NCI-H146 treated with DMSO at 0.1 percent for 48 hours (cell line): ENCODE measurements at regions not wholly inside any gene's neighbourhood (a gene's known extent, or its start where the extent isn't known, plus 50 kb on each side); places are given as distances from the start of the nearest gene placed in this dataset.
A peak's percentile ranks its signal among the peaks of the same experiment; 100 is the strongest.
"Not testable (repeated sequence)": the region's sequence is repeated elsewhere in the genome, so short reads cannot be mapped to it uniquely, and the experiment has no call there.

Source experiments
- DNase-seq: peaks from one replicate; lab custom pipeline; 2025; ENCODE audit not compliant: unreplicated experiment; lab: John Stamatoyannopoulos, UW

GRCh38 chr1:229710746-229711145 lies 84.7 kb downstream of the URB2 start:
- no peak for DNase-seq

- DNase-seq: no peak
Measured at GRCh38 chr1:229714306-229714705, 88.3 kb downstream of the URB2 start.

- no peak for DNase-seq
Measured at GRCh38 chr1:229714964-229715603, 89.0 kb downstream of the URB2 start.

GRCh38 chr1:229716069-229716468 lies 90.0 kb downstream of the URB2 start:
- DNase-seq: no peak

GRCh38 chr1:229716704-229717103 lies 90.7 kb downstream of the URB2 start:
- no peak for DNase-seq

- DNase-seq: no peak
Measured at GRCh38 chr1:229717786-229718576, 91.9 kb downstream of the URB2 start.

- no peak for DNase-seq
Measured at GRCh38 chr1:229726061-229726460, 100.0 kb downstream of the URB2 start.

GRCh38 chr1:229729916-229730315 lies 103.9 kb downstream of the URB2 start:
- no peak for DNase-seq

GRCh38 chr1:229730573-229730972 lies 104.5 kb downstream of the URB2 start:
- DNase-seq: no peak

GRCh38 chr1:229732061-229732460 lies 106.0 kb downstream of the URB2 start:
- no peak for DNase-seq

GRCh38 chr1:229736376-229736775 lies 110.3 kb downstream of the URB2 start:
- DNase-seq: no peak

GRCh38 chr1:229742614-229743013 lies 116.6 kb downstream of the URB2 start:
- not testable (repeated sequence) for DNase-seq

- DNase-seq: no peak
Measured at GRCh38 chr1:229749992-229750391, 123.9 kb downstream of the URB2 start.

- DNase-seq: no peak
Measured at GRCh38 chr1:229751610-229752009, 125.6 kb downstream of the URB2 start.

GRCh38 chr1:229752679-229753078 lies 126.6 kb downstream of the URB2 start:
- DNase-seq: no peak

GRCh38 chr1:229753764-229754551 lies 127.9 kb downstream of the URB2 start:
- peak; percentile 47 for DNase-seq

GRCh38 chr1:229756666-229757065 lies 130.6 kb downstream of the URB2 start:
- DNase-seq: no peak

GRCh38 chr1:229757226-229757625 lies 131.2 kb downstream of the URB2 start:
- DNase-seq: no peak

- no peak for DNase-seq
Measured at GRCh38 chr1:229758101-229759036, 132.3 kb downstream of the URB2 start.

GRCh38 chr1:229759037-229759435 lies 133.0 kb downstream of the URB2 start:
- no peak for DNase-seq

- no peak for DNase-seq
Measured at GRCh38 chr1:229759586-229759985, 133.5 kb downstream of the URB2 start.
